PC-9 (cell line): ENCODE measurements at regions not wholly inside any gene's neighbourhood (a gene's known extent, or its start where the extent isn't known, plus 50 kb on each side); places are given as distances from the start of the nearest gene placed in this dataset.

Experiments used
- BruUV-seq: library from RNA; stranded (reverse); fragments of 400-500 nt; replicated peaks from 2 replicates; lab custom pipeline; 2021; lab: Mats Ljungman, UMichigan
- CTCF ChIA-PET: fragments of 300-600 bp; sonication (Branson Sonifier 250); formaldehyde crosslinking; loops from one replicate; lab custom pipeline; 2022; ENCODE audit warnings: antibody characterized with exemption; lab: Charles Lee
- POLR2A ChIA-PET: fragments of 300-600 bp; sonication (Branson Sonifier 250); formaldehyde crosslinking; loops from one replicate; lab custom pipeline; 2022; ENCODE audit warnings: antibody characterized with exemption; ENCODE audit not compliant: unreplicated experiment; lab: Charles Lee
- DNase-seq, 2 experiments: peaks; one replicate each; pipeline versions ENCODE4 v3.0.0 to v3.0.0-alpha.2; 2015 to 2022; ENCODE audit warnings: mixed read lengths in 1 of 2
- H2AFZ ChIP-seq: fragments of 200-600 bp; sonication (generic); 2 replicates; pipeline ENCODE4 v1.8.1; 2017; ENCODE audit warnings: antibody characterized with exemption
- H3F3A ChIP-seq: fragments of 200-600 bp; sonication (generic); 2 replicates; pipeline ENCODE4 v1.8.1; 2017; ENCODE audit warnings: antibody characterized with exemption, mild to moderate bottlenecking, low read depth; ENCODE audit not compliant: insufficient read depth
- H3K27ac ChIP-seq: fragments of 200-600 bp; sonication (generic); 2 replicates; pipeline ENCODE4 v1.6.1; 2016; ENCODE audit warnings: mixed run types
- H3K27me3 ChIP-seq: fragments of 200-600 bp; sonication (generic); 2 replicates; pipeline ENCODE4 v1.6.1; 2016; ENCODE audit warnings: low read depth, mixed run types; ENCODE audit not compliant: insufficient read depth
- H3K36me3 ChIP-seq: fragments of 200-600 bp; sonication (generic); 2 replicates; pipeline ENCODE4 v1.6.1; 2016; ENCODE audit warnings: low read depth, mixed run types
- H3K4me1 ChIP-seq: fragments of 200-600 bp; sonication (generic); replicated peaks from 2 replicates; pipeline ENCODE4 v1.6.1; 2016; ENCODE audit warnings: mixed run types; ENCODE audit not compliant: insufficient read depth
- H3K4me2 ChIP-seq: fragments of 200-600 bp; sonication (generic); 2 replicates; pipeline ENCODE4 v1.6.1; 2017; ENCODE audit warnings: mixed run types
- H3K4me3 ChIP-seq: fragments of 200-600 bp; sonication (generic); 2 replicates; pipeline ENCODE4 v1.6.1; 2016; ENCODE audit warnings: mixed run types
- H3K79me2 ChIP-seq: fragments of 200-600 bp; sonication (generic); 2 replicates; pipeline ENCODE4 v1.6.1; 2017; ENCODE audit warnings: low read depth, mixed run types
- H3K9me2 ChIP-seq: fragments of 200-600 bp; sonication (generic); 2 replicates; pipeline ENCODE4 v1.8.1; 2017; ENCODE audit warnings: mild to moderate bottlenecking; ENCODE audit not compliant: insufficient read depth
- H3K9me3 ChIP-seq: fragments of 200-600 bp; sonication (generic); 2 replicates; pipeline ENCODE4 v1.8.1; 2016; ENCODE audit warnings: low read depth; ENCODE audit not compliant: insufficient read depth
- H4K20me1 ChIP-seq: fragments of 200-600 bp; sonication (generic); 2 replicates; pipeline ENCODE4 v1.8.1; 2017; ENCODE audit not compliant: insufficient read depth
- EZH2 ChIP-seq: fragments of 200-600 bp; sonication (generic); IDR thresholded peaks from 2 replicates; pipeline ENCODE4 v1.8.0; 2017; ENCODE audit warnings: antibody characterized with exemption, low read depth
- intact Hi-C: fragments of 100-400 bp; cut with micrococcal nuclease; formaldehyde crosslinking; loops from one replicate; pipeline ENCODE4 v1.10.0; 2022; ENCODE audit not compliant: unreplicated experiment
- TF ChIP-seq, protein P1 (sequence below): fragments of 200-600 bp; sonication (generic); conservative IDR thresholded peaks from 2 replicates; pipeline ENCODE4 v1.6.1; 2017; ENCODE audit warnings: mixed run types, antibody characterized with exemption, mild to moderate bottlenecking, moderate library complexity

GRCh38 chr18:24734058-24734457, 273.6 kb downstream of the HRH4 start:
- H3K9me3 ChIP-seq, result no peaks in the 10 kb centered on the region
- H3K4me2 ChIP-seq, result no peak overlapping the region
- ChIA-PET POLR2A (no interaction called here), CTCF (no interaction called here)
- BruUV-seq, result no TSS peak
- no peak overlapping the region for H2AFZ ChIP-seq
- intact Hi-C loops, result no loop called here
- peaks cover 2% of the 10 kb centered on the region; the same call in 1 of the 2 replicates for H3K27me3 ChIP-seq
- H3K4me3 ChIP-seq, result no peak overlapping the region
- no peaks in the 10 kb centered on the region for H3K79me2 ChIP-seq
- H3K36me3 ChIP-seq, result no peaks in the 10 kb centered on the region
- no peaks in the 10 kb centered on the region for H4K20me1 ChIP-seq
- no peak overlapping the region for H3K27ac ChIP-seq
- no peak for DNase-seq
- H3K9me2 ChIP-seq, result no peaks in the 10 kb centered on the region
- no peak for TF ChIP-seq EZH2
- TF ChIP-seq, protein P1, sequence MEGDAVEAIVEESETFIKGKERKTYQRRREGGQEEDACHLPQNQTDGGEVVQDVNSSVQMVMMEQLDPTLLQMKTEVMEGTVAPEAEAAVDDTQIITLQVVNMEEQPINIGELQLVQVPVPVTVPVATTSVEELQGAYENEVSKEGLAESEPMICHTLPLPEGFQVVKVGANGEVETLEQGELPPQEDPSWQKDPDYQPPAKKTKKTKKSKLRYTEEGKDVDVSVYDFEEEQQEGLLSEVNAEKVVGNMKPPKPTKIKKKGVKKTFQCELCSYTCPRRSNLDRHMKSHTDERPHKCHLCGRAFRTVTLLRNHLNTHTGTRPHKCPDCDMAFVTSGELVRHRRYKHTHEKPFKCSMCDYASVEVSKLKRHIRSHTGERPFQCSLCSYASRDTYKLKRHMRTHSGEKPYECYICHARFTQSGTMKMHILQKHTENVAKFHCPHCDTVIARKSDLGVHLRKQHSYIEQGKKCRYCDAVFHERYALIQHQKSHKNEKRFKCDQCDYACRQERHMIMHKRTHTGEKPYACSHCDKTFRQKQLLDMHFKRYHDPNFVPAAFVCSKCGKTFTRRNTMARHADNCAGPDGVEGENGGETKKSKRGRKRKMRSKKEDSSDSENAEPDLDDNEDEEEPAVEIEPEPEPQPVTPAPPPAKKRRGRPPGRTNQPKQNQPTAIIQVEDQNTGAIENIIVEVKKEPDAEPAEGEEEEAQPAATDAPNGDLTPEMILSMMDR, result 0 out of 2 replicates have a peak, but pooled peaks have one; percentile 19
- H3F3A ChIP-seq, result no peaks in the 10 kb centered on the region
- H3K4me1 ChIP-seq, result no peaks in the 10 kb centered on the region

DNA sequence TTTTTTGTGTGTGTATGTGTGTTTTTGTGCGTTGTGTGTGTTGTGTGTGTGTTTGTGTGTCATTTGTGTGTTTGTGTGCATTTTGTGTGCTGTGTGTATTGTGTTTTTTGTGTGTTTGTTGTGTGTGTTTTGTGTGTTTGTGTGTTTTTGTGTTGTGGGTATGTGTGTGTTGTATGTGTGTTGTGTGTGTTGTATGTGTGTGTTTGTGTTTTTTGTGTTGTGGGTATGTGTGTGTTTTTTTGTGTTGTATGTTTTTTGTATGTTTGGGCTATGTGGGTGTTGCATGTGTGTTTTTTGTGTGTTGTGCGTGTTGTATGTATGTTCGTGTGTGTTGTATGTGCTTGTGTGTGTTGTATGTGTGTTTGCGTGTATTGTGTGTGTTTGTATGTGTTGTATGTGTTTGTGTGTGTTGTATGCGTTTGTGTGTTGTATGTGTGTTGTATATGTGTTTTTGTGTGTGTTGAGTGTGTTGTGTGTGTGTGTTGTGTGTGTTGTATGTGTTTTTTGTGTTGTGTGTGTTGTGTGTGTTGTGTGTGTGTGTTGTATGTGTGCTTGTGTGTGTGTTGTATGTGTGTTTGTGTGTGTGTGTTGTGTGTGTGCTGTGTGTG, 275.3 kb downstream of the HRH4 start:
- Histone ChIP-seq H3K27me3 (0 out of 2 replicates have a peak, but pooled peaks cover 2% of the 10 kb centered on the region), H3K27ac (no peak overlapping the region), H3K79me2 (no peaks in the 10 kb centered on the region), H3K4me1 (no peaks in the 10 kb centered on the region), H3K9me2 (no peaks in the 10 kb centered on the region), H3K4me3 (no peak overlapping the region), H3K4me2 (no peak overlapping the region), H3F3A (no peaks in the 10 kb centered on the region), H3K9me3 (no peaks in the 10 kb centered on the region), H3K36me3 (no peaks in the 10 kb centered on the region), H4K20me1 (no peaks in the 10 kb centered on the region), H2AFZ (no peak overlapping the region)
- CTCF ChIA-PET, result no interaction called here
- POLR2A ChIA-PET, result no interaction called here
- BruUV-seq, result no TSS peak
- TF ChIP-seq, protein P1, result no peak
- no peak for TF ChIP-seq EZH2
- DNase-seq, result no peak
- intact Hi-C loops, result no loop called here

- no peak overlapping the region for H3K27ac ChIP-seq
- no peak overlapping the region for H2AFZ ChIP-seq
Observed at GRCh38 chr18:24736662-24737330, 276.4 kb downstream of the HRH4 start.

More at GRCh38 chr18:24736662-24737330, 276.4 kb downstream of the HRH4 start:
- ChIA-PET POLR2A (no interaction called here), CTCF (no interaction called here)
- TF ChIP-seq EZH2, result no peak
- TF ChIP-seq, protein P1, result no peak
- H3K4me2 ChIP-seq, result no peak overlapping the region
- no peaks in the 10 kb centered on the region for H3K4me1 ChIP-seq
- no TSS peak for BruUV-seq
- no peaks in the 10 kb centered on the region for H3F3A ChIP-seq
- H4K20me1 ChIP-seq, result no peaks in the 10 kb centered on the region
- no peaks in the 10 kb centered on the region for H3K79me2 ChIP-seq
- 0 out of 2 replicates have a peak, but pooled peaks cover 2% of the 10 kb centered on the region for H3K27me3 ChIP-seq
- no peaks in the 10 kb centered on the region for H3K9me2 ChIP-seq
- H3K4me3 ChIP-seq, result no peak overlapping the region
- DNase-seq, result no peak
- intact Hi-C loops, result no loop called here
- no peaks in the 10 kb centered on the region for H3K9me3 ChIP-seq
- H3K36me3 ChIP-seq, result no peaks in the 10 kb centered on the region
